NCI-H1417 (cell line): ENCODE measurements at regions not wholly inside any gene's neighbourhood (a gene's known extent, or its start where the extent isn't known, plus 50 kb on each side); places are given as distances from the start of the nearest gene placed in this dataset.

Source experiments
- DNase-seq, 3 experiments: peaks; one replicate each; lab custom pipeline; 2025; lab: John Stamatoyannopoulos, UW

DNA sequence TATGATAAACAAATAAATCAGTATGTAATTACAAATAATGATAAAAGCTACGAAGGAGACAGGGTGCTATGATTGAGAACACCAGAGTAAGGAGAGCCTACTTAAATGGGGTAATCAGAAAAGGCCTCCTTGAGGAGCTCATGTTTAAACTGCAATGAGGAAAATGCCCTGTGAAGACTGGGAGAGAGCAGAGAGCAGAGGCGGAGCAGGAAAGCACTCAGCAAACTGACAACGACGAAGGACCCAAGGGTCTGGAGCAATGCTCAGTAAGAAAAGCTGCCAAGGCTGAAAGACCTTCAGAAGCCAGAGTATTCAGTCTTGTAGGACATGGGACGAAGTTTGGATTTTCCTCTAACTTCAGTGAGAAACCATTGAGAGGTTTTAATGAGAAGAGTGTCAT, 114.2 kb upstream of the PLEKHA5 start:
- no peak for DNase-seq

DNA sequence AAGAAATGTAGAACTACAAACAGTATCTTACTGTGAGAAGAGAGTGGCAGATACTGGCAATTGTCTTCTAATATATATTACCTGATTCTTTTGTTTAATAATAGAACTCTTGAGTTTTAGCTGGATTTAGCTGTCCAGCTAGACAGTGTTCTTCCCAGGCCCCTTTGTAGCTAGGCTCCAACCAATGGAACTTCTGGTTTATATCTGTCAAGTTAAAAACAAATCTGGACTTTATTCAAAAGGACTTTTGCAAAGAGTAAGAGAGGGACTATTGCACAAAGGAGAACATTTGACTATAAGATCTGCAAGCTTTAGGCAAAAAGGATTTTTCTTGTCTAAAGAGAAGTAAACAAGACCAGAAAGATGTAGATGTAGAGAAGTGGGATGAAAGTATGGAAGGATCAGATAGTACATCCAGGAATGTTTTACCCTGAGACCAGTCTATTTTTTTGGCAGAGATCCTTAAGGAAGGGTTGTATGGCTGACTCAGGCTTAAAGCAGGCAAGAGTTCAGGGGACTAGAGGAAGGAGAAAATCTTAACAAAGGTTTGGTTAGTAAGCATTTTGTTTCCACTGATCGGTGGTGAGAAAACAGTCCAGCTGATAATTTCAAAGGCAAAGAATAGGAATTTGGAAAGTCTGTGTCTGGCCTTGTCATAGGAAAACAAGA, 111.1 kb upstream of the PLEKHA5 start:
- DNase-seq: no peak

DNA sequence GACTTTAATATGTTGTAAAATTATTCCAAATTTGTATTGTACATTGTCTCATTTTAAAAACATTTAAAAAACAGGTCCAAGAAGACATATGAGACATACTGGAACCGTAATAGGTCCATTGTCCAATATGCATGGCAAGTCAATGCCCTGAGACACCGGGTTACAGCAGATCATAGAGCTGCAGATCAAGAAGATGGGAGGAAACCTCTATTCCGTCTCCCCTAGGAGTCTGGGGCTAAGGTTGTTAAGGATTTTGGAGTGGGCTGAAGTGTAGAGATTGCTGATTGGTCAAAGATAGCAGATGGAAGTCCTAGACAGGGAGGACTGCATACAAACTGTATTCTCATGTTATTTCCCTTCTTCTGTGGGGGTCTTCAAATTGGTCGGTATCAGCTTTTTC, 108.3 kb upstream of the PLEKHA5 start:
- no peak for DNase-seq

DNA sequence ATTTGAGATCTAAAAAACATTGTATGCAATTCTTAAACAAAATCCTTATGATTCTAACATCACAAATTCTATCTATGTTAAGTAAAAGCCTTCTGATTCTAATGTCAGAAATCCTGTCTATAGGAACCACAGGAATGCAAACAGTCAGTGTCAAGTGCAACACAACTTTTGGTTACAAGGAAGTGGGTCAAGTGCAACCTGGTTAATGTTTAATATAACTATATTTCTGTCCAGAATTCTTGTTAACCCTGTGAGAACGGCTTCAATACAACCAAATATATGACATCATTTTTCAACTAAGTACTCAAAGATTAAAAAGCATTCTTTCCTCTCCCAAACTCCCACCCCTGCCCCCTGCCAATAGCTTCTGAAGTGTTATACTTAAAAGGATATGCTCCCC, 107.9 kb upstream of the PLEKHA5 start:
- no peak for DNase-seq

DNA sequence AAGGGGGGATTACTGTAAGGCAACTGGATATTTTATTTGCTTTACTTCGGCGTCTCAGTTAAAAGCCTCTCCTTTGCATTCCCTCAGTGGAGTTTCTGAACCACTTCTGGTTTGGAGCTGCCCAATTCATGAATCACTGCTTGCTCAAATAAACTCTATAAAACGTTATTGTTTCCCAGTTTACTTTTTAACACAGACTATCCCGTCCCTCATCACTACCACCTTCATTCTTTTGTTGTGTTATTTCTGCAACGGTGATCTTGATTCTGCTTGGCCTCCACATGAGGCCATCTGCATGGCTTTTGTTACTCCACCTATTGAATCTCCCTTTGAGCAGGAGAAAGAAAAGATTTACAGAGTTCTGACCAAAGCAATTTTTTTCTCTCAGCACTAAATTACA, 104.0 kb upstream of the PLEKHA5 start:
- DNase-seq: no peak

DNA sequence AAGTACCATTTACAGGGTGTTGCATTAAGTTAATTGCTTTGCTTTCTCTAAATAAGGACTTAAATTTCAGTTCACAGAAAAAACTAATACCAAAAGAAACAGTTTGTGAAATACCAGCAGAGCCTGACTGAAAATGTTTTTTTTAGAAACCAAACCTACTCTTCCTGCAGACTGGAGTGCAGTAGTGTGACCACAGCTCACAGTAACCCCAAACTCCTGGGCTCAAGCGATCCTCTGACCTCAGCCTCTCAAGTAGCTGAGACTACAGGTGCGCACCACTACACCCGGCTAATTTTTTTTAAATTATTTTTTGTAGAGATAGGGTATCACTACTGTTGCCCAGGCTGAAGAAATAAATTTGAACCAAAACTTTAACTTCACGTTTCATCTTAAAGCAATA, 103.5 kb upstream of the PLEKHA5 start:
- no peak for DNase-seq

DNA sequence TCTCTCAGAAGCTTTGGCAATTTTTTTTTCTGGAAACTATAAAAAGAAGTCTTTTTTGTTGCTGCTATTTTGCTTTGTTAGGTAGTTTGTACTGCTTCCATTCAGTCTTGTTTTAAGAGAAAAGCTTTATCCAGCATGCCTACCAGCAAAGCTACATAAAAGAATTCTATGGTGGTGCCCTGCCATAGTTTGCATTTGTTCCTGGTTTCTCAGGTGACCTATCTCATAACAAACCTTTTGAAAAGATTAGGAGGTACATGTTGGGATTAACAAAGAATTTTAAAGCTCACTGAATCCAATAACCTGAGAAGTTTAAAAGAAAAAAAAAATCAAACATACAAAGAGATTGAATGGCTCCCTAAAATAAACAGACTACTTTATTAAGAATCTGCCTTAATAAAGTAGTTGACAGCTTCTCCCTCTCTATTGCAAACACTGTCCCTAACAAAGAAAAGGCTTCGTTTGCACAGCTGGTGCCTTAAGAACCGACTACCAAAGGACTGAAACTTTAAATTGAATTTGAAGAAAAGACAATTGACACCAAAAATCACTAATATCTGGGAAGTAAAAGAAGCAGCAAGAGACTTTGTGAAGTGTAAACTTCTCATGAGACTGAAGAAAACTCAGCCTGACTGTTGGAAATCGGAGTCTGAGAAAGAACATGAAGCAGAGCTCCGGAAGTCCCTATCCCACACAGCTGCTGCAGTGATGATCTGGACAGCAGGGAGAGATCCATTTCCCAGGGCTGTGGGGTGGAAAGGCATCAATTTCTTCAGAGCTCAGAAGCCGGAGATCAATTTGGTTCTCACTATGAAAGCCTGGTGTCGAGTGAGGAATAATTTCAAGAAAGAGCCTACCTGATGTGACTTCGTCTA, 102.7 kb upstream of the PLEKHA5 start:
- DNase-seq: peak in 1 of 3 experiments; percentile 47

DNA sequence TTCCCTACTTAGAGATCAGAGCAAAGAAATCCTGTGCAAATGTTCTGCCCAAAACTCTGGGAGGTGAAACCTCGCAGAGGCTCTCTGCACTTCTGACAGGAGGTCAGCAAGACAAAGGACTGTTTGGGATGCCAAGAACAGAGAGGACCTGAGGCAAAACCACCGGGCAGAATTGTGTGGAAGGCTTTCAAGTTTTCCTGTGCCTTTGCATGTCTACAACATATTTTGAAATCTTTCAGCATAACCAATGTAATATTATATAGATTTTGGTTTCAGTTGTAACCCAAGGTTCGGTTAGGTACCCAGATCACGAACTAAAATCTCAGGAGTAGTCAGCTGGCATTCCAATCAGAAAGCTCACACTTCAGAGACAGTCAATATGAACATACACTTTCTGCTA, 99.4 kb upstream of the PLEKHA5 start:
- no peak for DNase-seq

DNA sequence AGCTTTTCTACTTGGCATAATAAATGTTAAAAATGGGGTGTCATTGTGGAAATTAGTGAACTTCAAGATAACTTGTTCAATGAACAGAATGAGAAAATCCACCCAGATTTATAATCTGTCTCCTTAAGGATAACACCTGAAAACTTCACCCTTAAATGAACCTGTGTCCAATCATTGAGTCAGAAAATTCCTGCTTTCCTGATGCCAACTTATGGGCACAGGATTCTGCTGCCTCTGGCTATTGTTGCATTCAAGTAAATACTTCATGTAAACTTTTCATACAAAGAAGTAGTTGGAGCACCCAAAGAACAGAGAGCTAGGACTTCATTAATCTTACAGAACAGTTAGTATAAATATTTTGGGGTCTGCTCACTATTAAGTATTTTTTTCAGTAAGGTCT, 98.9 kb upstream of the PLEKHA5 start:
- DNase-seq: no peak

DNA sequence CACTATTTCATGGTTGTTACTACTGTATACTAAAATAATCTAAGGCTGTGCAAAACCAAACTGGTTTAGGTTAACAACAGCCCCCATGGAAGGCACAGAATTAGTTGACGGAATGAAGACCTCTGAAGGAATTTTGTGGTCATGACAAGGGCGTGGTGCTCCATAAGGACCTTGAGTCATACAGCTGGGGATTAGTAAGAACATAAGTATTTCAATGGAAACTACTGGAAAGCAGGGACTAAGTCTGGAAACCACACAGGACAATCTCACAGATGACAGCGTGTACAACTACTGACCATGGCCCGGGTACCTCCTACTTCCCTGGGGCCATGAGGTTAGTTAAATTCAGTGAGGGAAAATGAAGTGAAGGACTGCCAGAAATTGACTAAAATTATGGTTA, 98.5 kb upstream of the PLEKHA5 start:
- no peak for DNase-seq

DNA sequence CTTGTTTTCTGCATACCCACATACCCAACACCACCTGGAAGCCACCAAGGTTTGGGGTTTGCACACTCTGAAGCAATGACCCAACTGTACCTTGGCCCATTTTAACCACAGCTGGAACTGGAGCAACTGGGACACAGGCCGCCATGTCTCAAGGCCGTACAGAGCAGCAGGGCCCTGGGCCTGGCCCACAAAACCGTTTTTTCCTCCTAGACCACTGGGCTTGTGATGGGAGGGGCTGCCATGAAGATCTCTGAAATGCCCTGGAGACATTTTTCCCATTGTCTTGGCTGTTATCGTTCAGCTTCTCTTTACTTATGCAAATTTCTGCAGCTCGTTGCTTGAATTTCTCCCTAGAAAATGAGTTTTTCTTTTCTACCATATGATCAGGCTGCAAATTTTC, 96.7 kb upstream of the PLEKHA5 start:
- no peak for DNase-seq

DNA sequence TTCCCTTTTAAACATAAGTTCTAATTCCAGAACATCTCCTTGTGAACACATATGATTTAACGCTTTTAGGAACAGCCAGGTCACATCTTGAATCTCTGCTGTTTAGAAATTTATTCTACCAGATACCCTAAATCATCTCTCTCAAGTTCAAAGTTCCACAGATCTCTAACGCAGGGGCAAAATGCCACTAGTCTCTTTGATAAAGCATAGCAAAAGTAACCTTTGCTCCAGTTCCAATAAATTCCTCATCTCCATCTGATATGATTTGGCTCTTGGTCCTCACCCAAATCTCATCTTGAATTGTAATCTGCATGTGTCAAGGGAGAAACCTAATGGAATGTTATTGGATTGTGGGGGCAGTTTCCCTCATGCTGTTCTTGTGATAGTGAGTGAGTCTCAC, 96.3 kb upstream of the PLEKHA5 start:
- no peak for DNase-seq

DNA sequence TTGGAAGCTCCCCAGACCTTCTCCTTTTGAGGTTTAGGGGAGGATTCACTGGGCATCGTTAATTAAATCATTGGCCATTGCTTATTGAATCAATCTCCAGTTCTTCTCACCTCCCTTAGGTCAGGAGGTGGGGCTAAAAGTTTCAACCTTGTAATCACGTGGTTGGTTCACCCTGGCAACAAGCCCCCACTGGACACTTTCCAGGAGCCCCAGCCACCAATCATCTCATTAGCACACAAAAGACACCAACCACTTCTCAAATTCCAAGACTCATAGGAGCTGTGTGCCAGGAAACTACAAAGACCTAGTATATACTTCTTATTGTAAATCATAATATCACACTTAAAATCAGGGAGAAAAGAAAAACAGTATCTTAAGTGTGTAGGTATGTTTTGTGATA, 94.6 kb upstream of the PLEKHA5 start:
- no peak for DNase-seq

DNA sequence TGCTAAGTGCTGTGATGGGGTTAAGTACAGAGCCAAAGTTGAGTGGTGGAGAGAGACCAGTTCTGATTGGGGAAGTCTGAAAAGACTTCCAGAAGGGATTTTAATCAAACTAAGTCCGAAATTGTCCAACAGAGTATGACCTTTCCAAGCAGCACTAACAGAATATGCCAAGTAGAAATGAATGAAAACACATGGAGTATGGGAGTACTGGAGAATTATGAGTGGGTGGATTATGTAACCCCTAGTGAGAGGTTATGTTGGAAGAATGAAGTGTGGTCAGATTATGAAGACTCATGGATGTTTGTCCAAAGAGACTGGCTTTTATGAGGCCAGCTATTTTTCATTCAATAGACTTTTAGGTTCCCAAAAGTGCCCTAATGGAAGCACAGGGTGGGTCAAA, 94.0 kb upstream of the PLEKHA5 start:
- no peak for DNase-seq

DNA sequence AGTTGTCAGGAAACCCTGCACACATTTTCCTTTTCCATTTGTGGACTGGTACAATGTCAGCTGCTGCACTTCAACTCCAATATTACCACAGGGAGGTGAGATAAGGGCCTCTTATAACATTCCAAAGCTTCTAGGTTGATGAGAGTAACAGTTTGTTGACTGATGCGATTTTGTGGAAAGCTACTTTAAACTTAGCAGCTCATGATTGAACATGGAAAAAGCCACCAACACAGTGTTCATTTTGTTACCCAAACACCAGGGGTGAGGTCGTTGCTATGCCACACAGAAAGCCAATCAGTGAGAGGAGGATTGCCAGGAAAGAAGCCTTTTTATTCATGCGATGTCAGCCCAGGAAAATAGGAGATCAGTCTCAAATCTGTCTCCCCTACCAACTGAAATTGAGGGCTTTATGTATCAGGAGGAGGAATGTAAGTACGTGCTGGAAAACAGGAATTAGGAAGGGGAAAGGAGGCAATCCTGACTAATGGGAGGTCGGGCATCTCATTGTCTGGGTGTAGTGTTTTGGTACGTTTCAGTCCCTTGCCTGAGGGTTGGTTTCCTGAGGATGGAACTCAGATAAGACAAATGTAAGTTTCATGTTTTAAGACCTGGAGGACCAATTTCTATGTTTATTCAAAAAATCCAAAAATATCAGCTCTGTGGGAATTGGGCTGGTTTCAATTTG, 92.7 kb upstream of the PLEKHA5 start:
- no peak for DNase-seq

DNA sequence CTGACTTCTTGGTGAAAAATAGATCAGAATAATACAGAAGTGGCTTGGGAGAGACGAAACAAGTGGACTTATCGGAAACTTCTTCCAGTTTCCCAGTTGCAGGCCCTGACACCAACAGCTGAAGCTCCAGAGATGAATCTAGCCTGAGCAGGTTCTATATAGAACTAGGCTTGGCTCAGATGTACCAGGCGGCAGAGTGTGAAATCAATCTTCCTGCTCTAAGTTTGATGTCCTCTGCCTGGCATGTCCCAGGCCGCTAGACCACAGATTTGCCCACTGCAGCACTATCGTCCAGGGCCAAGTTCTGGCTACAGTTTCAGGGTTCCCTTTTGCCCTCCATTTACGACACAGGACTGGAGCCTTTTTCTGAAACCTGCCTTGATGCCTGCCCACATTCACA, 91.3 kb upstream of the PLEKHA5 start:
- DNase-seq: no peak

DNA sequence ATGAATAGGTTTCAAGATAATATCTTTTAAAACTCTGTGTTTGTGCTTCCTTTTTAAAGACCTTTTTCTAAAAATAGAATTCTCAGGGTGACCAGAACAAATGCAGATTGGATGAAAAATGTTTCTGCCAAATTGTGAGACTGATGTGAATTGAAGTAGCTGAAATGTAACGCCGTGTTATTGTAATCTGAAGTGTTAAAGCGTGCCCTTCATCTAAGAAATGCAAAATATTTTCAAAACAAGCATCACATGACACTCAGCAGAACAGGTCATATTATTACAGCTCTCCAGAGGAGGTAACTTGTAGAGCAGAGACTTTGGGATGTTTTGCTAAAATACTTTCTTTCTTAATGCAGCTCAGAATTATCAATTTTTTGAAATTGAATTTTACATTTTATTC, 90.0 kb upstream of the PLEKHA5 start:
- DNase-seq: no peak

DNA sequence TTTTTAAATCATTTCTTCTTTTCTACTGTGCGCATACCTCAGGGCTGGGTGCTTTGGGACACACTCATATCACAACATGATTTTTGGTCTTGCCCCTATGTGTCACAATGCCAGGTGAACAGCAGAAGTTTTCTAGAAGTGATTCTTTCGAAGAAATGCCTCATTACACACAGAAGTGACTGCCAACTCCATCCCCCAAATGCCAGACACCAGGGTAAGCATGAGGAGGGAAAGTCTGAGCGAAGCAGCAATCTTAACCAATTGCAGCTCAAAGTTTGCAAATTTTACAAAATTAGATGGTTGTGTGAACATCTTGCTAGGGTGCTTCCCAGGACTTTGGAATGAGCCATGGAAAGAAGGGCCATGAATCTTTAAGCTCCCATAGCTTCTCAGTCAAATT, 87.3 kb upstream of the PLEKHA5 start:
- no peak for DNase-seq

DNA sequence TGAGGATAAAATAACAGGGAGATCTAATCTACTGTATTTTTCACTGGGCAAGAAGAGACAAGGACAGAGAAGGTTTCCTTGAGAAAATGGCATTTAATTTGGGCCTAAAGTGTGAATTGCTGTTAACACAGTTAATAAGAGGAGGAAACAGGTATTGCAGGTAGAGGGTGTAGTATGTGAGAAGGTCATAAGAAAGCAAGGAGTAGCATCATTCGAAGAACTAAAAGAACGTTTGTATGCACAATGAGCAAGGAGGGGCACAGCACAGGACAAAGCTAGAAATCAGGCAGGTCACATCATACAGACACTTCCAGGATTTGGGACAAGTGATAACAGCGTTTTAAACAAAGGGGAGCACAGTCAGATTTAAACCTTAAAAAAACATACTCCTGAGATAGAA, 85.1 kb upstream of the PLEKHA5 start:
- DNase-seq: no peak

DNA sequence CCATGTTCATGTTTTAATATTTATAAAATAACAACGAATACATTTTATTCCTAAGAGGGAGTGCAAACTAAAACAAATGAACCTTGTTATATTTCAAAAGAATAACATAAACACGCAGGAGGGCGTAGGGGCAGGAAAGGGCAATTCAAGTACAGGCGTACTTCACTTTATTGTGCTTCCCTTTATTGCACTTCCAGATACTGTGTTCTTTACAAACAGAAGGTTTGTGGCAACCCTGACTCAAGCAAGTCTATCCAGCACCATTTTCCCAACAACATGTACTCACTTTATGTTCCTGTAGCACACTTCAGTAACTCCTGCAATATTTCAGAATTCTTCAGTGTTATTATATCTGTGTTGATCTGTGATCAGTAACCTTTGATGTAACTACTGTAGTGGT, 84.6 kb upstream of the PLEKHA5 start:
- DNase-seq: no peak

DNA sequence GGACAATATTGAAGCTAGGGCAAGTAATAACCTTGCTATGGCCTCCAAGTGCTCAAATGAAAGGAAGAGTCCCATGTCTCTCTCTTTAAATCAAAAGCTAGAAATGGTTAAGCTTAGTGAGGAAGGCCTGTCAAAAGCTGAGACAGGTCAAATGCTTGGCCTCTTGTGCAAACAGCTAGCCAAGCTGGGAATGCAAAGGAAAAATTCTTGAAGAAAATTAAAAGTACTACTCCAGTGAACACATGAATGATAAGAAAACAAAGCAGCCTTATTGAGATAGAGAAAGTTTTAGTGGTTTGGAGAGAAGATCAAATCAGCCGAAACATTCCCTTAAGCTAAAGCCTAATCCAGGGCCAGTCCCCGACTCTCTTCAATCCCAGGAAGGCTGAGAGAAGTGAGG, 84.1 kb upstream of the PLEKHA5 start:
- DNase-seq: no peak

DNA sequence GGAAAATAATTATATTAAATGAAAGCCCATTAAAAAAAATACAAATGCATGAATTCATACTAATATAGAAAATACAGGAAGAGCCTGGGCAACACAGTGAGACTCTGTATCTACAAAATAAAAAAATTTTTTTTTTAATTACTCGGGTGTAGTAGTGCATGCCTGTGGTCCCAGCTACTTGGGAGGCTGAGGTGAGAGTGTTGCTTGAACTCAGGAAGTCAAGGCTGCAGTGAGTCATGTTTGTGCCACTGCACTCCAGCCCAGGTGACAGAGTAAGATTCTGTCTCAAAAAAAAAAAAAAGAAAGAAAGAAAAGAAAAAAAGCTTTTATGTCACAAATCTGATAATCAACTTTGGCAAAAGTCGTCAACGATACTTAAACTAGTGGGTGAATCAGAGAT, 80.6 kb upstream of the PLEKHA5 start:
- no peak for DNase-seq

DNA sequence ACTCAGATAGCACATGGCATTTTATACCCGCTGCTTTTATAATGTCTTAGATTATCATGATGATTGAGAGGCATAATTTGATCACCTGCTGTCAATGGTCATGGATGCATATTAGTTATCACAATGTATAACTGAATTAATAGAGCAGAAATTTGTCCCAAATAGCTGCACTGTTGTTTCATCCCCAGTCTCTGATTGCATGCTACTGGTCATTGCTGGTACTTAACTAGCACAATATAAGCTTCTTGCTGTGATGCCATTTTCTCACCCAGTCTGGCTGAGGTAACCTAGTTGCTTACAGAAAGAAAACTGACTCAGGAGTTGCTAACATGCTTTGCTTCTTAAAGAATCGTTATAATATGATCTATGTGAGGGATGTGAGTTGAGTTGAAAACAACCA, 76.8 kb upstream of the PLEKHA5 start:
- peak in 1 of 3 experiments; percentile 33 for DNase-seq
